ENCODE measurements at regions not wholly inside any gene's neighbourhood (a gene's known extent, or its start where the extent isn't known, plus 50 kb on each side); places are given as distances from the start of the nearest gene placed in this dataset.

- TF ChIP-seq, protein P1, sequence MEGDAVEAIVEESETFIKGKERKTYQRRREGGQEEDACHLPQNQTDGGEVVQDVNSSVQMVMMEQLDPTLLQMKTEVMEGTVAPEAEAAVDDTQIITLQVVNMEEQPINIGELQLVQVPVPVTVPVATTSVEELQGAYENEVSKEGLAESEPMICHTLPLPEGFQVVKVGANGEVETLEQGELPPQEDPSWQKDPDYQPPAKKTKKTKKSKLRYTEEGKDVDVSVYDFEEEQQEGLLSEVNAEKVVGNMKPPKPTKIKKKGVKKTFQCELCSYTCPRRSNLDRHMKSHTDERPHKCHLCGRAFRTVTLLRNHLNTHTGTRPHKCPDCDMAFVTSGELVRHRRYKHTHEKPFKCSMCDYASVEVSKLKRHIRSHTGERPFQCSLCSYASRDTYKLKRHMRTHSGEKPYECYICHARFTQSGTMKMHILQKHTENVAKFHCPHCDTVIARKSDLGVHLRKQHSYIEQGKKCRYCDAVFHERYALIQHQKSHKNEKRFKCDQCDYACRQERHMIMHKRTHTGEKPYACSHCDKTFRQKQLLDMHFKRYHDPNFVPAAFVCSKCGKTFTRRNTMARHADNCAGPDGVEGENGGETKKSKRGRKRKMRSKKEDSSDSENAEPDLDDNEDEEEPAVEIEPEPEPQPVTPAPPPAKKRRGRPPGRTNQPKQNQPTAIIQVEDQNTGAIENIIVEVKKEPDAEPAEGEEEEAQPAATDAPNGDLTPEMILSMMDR (IDR thresholded peaks at IDR 0.05; ENCODE audit: low read depth, low read length, poor library complexity, severe bottlenecking) = no peak
- no peak for TF ChIP-seq EZH2phosphoT487 (IDR thresholded peaks at IDR 0.05; ENCODE audit: borderline replicate concordance, low read length)
Measured at GRCh38 chr2:51368250-51368649, 336.3 kb upstream of the NRXN1 start.

Measured in DOHH2 (cell line).